GM10248 (cell line): ENCODE measurements at regions not wholly inside any gene's neighbourhood (a gene's known extent, or its start where the extent isn't known, plus 50 kb on each side); places are given as distances from the start of the nearest gene placed in this dataset.

Experiments
- CTCF ChIA-PET: fragments of 300-600 bp; sonication (Branson Sonifier 250); formaldehyde crosslinking; extraction: SDS; loops from one replicate; lab custom pipeline; 2021; ENCODE audit warnings: antibody characterized with exemption; lab: Yijun Ruan, JAX
- POLR2A ChIA-PET: fragments of 350-650 bp; sonication (Branson Sonifier 250); formaldehyde crosslinking; extraction: SDS; loops from one replicate; lab custom pipeline; 2020; ENCODE audit warnings: antibody characterized with exemption; lab: Yijun Ruan, JAX
- DNase-seq: peaks from one replicate; pipeline ENCODE4 v3.0.0; 2012; ENCODE audit errors: extremely low spot score
- TF ChIP-seq, protein P1 (sequence below): IDR thresholded peaks from 2 replicates; pipeline ENCODE4 v1.5.1; 2012; ENCODE audit warnings: mild to moderate bottlenecking, low read depth; ENCODE audit errors: extremely low read depth, missing control alignments, control extremely low read depth

DNA sequence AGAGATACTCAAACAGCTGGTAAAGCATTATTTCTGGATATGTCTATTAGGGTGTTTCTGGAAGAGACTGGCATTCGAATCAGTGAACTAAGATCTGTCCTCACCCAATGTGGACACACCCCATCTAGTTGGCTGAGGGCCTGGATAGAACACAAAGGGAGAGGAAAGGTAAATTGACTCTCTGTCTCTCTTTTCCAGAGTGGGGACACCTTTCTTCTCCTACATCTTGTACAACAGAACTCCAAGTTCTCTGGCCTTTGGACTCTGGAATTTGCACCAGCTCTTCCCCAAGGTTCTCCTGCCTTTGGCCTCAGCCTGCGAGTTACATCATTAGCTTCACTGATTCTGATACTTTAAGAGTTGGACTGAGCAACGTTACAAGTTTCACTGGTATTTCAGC, 1253.9 kb downstream of the SLC16A7 start:
- CTCF ChIA-PET: no interaction called here
- POLR2A ChIA-PET: no interaction called here
- TF ChIP-seq, protein P1, sequence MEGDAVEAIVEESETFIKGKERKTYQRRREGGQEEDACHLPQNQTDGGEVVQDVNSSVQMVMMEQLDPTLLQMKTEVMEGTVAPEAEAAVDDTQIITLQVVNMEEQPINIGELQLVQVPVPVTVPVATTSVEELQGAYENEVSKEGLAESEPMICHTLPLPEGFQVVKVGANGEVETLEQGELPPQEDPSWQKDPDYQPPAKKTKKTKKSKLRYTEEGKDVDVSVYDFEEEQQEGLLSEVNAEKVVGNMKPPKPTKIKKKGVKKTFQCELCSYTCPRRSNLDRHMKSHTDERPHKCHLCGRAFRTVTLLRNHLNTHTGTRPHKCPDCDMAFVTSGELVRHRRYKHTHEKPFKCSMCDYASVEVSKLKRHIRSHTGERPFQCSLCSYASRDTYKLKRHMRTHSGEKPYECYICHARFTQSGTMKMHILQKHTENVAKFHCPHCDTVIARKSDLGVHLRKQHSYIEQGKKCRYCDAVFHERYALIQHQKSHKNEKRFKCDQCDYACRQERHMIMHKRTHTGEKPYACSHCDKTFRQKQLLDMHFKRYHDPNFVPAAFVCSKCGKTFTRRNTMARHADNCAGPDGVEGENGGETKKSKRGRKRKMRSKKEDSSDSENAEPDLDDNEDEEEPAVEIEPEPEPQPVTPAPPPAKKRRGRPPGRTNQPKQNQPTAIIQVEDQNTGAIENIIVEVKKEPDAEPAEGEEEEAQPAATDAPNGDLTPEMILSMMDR: no peak
- no peak for DNase-seq

DNA sequence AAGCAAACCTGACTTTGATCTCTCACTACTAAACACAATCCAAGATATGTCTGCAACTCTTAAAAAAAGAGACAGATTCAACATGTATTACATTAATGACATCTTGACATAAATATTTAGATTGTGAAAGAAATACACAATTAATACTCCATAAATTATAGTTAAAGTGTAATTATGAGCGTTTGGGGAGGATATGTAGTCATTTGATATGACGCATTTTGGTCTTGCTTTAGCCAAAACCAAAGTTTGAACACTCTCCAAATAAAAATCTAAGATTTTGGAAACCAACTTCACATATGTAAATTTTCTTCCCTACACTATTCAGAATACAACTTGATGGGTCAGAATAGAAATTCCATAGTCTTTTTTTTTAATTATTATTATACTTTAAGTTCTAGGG, 1257.6 kb downstream of the SLC16A7 start:
- ChIA-PET POLR2A (no interaction called here), CTCF (no interaction called here)
- TF ChIP-seq, protein P1: no peak
- no peak for DNase-seq

DNA sequence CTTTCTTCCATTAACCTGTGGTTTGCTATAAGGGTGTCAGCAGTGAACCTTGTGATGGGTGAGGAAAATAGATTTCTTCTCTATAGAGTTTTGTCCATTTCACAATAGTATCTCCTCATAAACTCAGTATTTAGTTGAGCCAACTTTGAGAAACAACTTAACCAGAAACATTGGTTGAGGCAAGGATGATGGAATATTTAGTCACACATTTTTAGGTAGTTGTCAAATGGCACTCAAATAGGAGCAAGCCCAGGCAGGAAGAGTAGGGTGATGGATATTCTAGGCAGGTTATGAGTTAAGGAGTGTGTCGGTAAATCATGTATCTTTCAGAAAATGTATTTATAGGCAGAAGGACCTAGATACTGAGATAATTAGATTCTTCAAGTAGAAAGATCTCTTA, 1267.6 kb downstream of the SLC16A7 start:
- TF ChIP-seq, protein P1: no peak
- no peak for DNase-seq
- POLR2A ChIA-PET: no interaction called here
- CTCF ChIA-PET: interaction anchor here (1.3 kb wide), 1 partner anchor 15 kb away, joined by 4 read pairs; no protein-coding TSS in a partner anchor

DNA sequence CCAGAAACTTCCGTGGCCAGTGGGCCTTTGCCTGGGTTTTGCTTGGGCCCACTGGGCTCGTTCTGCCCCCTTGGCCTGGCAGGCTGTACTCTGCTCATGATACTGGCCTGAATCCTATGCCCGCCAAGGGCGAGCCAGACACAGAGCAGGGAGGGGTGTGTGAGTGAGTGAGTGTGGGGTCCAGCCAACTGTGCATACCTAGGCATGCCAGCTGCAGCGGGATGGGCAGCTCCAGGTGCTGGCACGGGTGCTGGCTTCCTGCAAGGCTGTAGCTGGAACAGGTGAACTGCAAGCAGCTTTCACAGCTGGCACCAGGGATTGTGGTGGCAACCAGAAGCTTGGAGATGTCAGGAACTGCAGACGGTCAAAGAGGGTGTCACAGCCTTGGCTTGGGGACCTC, 1276.4 kb downstream of the SLC16A7 start:
- DNase-seq: no peak
- TF ChIP-seq, protein P1: no peak
- ChIA-PET POLR2A (no interaction called here), CTCF (no interaction called here)

DNA sequence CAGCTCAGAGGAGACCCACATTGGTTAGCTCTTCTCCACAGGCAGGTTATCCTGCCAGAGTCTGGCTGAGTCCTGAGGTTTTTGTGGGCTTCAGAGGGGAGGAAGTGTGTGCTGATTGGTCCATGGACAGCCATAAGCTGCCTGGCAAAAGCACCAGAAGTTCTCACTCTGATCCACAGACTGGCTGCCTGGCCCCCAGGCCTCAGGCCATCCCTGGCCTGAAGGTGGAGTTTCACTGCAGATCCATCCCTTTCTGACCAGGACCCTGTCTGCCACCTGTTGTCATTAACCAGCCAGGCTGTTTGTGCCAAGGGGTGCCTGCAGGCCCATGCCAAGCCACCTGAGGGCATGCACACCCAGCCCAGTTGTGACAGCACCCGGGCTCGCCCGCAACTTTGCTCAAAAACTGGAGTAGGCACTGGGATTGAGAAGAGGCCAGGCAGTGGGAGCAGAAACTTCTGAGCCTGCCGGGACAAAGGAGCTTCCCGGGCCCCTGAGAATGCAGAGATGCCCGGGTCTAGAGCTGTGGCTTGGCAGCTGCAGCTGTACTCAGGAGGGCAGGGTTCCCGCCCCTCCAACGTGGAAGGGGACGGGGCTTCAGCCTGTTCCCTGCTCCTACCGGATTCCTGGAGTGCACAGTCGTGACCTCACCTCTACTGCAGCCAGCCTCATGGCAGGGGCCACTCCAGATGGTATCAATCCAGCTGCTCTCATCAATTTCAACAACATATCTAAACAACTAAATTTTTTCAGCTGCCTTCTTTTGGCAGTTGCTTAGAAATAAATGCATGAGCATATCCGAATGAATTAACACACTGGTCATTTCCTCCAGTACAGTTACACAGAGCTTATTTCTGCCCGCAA, 1277.3 kb downstream of the SLC16A7 start:
- TF ChIP-seq, protein P1: no peak
- DNase-seq: no peak
- ChIA-PET POLR2A (no interaction called here), CTCF (interaction anchor here (1.4 kb wide), 1 partner anchor 300 kb away, joined by 3 read pairs; no protein-coding TSS in a partner anchor)

DNA sequence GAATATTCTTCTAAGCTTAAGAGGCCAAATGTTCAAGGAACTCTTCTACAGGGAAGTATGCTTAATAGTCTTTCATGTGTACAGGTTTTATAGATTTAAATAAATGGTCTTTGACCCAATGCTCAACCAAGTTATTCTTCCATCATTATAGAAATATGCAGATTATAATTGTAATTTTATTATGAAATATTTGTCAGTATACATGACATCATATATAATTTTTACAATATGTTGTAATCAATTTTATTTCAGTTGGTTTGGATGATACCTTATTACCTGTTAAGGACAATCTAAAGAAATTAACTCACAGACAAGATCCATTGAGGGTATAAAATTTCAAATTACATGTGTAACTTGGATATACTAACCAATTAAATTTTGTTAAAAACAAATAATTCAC, 1278.3 kb downstream of the SLC16A7 start:
- ChIA-PET POLR2A (no interaction called here), CTCF (interaction anchor here (1.4 kb wide), 1 partner anchor 299 kb away, joined by 3 read pairs; no protein-coding TSS in a partner anchor)
- TF ChIP-seq, protein P1: no peak

More for the DNA sequence above, 1278.3 kb downstream of the SLC16A7 start:
- no peak for DNase-seq
